Dedifferentiated amniotic fluid mesenchymal stem cell (primary cell): ENCODE measurements at regions not wholly inside any gene's neighbourhood (a gene's known extent, or its start where the extent isn't known, plus 50 kb on each side); places are given as distances from the start of the nearest gene placed in this dataset.

Experiments used
- DNase-seq: peaks from one replicate; pipeline ENCODE4 v3.0.0-alpha.2; 2016; ENCODE audit errors: extremely low spot score

GRCh38 chr7:84629640-84630318 is 435.2 kb upstream of the SEMA3A start:
- no peak for DNase-seq

DNA sequence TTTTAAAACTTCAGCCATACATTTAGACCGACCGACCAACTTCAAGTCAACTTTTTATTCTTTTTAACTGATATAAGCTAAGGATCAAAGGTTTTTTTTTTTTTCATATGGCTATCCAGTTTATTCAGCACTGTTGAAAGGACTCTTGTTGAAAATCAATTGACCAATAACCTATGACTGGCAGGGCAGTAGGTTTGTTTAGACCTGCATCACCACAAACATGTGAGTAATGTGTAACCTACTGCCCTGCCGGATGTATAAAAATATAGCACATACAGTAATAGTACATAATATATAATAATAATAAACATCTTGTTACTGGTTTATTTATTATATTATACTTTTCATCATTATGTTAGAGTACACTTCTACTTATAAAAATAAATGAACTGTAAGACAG is 434.6 kb upstream of the SEMA3A start:
- DNase-seq: no peak

- DNase-seq: no peak
Observed at GRCh38 chr7:84627250-84627649, 432.7 kb upstream of the SEMA3A start.

- DNase-seq: no peak
Observed at GRCh38 chr7:84624927-84625326, 430.3 kb upstream of the SEMA3A start.

- no peak for DNase-seq
Observed at GRCh38 chr7:84624527-84624926, 429.9 kb upstream of the SEMA3A start.

DNA sequence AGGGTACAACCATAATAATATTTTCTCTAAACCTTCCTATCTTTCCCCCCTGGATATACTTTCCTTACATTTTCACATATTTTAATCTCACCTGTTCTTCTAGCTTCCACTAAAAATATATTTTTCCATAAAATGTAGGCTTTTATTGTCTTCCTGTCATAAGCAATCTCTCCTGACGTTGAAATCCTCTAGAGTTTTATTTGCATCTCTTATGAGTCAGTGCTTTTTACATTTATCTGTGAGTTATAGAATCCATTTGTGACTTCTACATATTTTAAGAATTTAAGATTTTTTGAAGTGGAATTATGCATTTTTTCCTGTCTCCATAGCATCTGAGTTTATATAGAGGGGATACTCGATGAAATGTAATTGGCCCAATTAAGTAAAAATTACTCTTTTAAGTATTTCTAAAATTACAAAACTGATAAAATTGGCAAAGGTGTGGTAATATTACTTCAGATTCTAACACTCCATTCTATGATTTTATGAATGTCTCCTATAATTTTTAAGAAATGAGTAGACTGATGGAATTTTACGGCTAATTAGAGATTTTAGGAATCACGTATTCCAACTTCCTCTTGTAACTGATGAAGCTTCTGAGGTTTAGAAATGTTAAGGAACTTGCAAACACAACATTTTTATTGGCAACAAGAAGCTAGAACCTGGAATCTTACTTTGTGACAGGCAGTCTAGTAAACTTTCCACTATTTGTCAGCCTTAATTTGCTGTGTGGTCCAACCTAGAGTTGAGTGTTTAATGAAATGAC is 422.9 kb upstream of the SEMA3A start:
- no peak for DNase-seq

GRCh38 chr7:84614821-84615501 is 420.4 kb upstream of the SEMA3A start:
- DNase-seq: no peak

GRCh38 chr7:84612981-84613681 is 418.5 kb upstream of the SEMA3A start:
- DNase-seq: no peak

DNA sequence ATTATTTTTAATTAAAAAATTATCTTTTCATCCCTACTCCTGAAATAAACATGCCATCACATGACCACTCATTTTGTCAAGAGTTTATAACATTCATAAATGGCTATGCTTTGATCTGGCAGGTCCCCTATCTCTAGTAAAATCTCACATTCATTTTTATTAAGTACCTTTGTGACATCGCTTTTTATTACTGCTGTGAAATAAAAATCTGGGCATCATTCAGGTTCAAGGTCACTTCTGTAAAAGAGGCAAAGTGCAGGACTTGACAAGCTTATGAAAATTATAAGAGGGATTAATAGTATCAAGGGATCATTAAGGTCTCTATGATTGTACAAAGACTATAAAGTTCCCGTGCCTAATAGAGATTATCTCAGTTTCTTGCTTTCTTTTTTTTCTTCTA is 416.8 kb upstream of the SEMA3A start:
- DNase-seq: no peak

- DNase-seq: no peak
Observed at GRCh38 chr7:84610390-84610789, 415.8 kb upstream of the SEMA3A start.

- no peak for DNase-seq
Observed at GRCh38 chr7:84605301-84605700, 410.7 kb upstream of the SEMA3A start.

DNA sequence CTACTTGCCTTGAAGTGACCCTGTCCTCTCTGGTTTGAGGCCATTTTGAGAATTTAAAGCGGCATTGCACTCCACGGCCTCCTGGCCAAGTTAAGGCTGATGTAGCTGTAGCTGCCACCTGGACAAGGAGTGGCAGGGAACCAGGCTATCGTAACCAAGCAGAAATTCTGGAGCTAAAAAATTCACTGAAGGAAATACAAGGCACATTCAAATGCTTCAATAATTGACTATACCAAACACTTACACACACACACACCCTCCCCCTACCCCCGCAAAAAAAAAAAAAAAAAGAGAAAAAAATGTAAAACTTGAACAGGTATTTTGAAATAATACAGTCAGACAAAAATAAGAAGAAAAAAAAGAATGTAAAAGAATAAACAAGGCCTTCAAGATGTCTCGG is 409.0 kb upstream of the SEMA3A start:
- DNase-seq: no peak

DNA sequence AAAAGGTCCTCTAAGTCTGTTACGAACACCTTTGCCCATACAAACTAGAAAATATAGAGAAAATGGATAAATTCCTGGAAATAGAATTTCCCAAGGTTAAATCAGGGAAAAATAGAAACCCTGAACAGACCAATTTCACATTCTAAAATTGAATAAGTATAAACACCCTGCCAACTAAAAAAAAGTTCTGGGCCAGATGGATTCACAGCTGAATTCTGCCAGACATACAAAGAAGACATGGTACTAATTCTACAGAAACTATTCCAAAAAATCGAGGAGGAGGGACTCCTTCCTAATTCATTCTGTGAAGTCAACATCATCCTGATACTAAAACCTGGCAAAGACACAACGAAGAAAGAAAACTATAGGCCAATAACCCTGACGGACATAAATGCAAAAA is 400.4 kb upstream of the SEMA3A start:
- DNase-seq: no peak

DNA sequence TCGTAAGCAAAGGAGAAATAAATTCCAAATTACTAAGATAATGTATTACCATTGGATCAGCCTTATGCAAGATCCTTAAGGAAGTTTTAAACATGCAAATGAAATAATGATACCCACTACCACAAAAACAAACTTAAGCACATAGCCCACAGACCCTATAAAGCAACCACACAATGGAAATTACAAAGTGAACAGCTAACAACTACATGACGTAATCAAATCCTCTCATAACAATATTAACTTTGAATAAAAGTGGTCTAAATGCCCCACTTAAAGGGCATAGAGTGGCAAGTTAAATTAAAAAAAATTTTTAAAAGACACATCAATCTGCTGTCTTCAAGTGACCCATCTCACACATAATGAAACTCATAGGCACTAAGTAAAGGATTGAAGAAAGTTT is 397.3 kb upstream of the SEMA3A start:
- DNase-seq: no peak

GRCh38 chr7:84589012-84589411 is 394.4 kb upstream of the SEMA3A start:
- DNase-seq: no peak

DNA sequence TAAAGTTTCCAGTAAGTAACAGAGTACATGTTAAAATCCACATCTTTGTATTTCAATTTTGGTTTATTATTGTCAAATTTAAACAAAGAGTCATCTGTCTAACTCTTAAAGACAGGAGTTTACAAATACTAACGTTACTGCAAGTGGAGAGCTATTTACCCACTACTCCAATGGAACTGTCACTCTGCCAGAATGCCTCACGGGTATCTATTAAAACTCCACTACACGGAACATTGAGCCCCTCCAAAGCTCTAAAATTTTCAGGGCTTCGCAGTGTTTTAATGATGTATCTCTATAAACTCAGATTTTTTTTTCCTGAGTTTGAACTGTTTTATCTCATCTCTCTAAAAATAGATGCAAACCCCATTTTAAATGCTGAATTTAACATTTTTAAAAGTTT is 388.7 kb upstream of the SEMA3A start:
- no peak for DNase-seq

GRCh38 chr7:84582747-84583146 is 388.2 kb upstream of the SEMA3A start:
- no peak for DNase-seq

- DNase-seq: no peak
Observed at GRCh38 chr7:84578825-84579224, 384.2 kb upstream of the SEMA3A start.

DNA sequence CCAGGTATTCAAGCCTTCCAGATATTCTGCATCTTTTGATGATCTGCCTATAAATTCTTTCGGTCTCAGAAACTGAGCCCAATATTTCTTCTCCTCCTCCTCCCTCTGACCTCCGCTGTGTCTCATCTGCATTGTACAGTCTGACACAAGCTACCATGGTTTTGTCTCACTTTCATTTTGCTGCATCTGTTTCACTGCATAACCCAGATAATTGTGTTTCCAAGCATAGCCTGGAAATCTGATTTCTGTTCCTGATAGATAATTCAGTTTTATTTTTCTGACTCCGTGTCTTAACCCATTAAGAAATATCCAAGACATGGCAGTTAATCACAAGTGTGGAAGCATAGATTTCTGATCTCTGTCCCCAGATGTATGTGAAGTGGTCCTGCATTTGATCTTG is 374.2 kb upstream of the SEMA3A start:
- no peak for DNase-seq

- DNase-seq: no peak
Observed at GRCh38 chr7:84565345-84566074, 370.9 kb upstream of the SEMA3A start.

DNA sequence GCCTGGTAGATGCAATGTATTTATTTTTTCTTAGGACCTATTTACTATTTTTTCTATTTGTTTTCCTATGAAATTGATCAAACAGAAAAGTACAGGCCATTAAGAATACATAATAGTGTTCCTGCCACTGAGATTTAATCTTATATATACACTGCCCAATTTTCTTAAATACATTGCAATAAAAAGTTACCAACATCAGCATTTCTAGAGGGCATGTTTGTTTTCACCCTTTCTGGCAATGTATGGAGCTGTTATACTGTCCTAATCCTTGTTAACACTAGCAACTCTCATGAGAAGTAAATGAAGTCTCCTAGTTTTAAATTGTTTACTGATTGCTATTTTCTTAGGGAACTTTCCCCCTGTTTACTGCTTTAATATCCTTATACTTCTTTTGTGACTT is 359.1 kb upstream of the SEMA3A start:
- DNase-seq: no peak

DNA sequence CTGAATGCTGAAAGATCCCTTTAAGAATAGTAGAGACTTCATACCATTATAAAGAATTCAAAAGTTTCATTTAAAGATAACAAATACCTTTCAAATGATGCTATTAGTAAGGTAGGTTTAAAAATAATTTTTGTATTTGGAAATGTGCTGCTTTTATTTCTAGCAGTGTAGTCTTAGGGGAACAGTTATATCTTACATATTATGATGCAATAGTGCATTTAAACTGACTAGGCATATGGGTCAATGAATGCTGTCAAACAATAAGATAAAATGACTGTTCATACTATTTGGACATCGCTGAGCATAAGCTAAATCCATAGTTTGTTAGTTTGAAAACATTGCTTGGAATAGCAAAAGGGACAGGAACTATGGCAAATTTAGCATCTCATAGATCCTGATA is 354.8 kb upstream of the SEMA3A start:
- DNase-seq: no peak
